ENCODE measurements at regions not wholly inside any gene's neighbourhood (a gene's known extent, or its start where the extent isn't known, plus 50 kb on each side); places are given as distances from the start of the nearest gene placed in this dataset.

DNA sequence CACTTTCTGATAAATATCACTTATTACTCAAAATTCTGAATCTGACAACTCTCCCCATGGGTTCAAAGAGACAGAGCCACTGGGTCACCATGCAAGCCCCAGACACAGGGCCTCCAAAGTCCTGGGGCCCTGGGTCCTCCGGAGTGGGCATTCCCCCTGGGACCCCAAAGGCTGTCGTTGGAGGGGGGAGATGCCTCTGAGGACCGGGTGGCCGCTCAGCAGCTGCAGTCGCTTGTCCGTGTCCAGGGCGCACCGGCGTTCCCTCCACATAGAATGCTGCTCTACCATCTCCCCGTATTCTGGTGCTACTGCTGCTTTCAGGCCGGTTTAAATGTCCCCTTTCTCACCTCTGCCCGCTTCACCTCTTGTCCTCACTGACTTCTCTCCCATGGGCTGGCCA is 246.1 kb downstream of the TEX29 start:
- TF ChIP-seq, protein P1, sequence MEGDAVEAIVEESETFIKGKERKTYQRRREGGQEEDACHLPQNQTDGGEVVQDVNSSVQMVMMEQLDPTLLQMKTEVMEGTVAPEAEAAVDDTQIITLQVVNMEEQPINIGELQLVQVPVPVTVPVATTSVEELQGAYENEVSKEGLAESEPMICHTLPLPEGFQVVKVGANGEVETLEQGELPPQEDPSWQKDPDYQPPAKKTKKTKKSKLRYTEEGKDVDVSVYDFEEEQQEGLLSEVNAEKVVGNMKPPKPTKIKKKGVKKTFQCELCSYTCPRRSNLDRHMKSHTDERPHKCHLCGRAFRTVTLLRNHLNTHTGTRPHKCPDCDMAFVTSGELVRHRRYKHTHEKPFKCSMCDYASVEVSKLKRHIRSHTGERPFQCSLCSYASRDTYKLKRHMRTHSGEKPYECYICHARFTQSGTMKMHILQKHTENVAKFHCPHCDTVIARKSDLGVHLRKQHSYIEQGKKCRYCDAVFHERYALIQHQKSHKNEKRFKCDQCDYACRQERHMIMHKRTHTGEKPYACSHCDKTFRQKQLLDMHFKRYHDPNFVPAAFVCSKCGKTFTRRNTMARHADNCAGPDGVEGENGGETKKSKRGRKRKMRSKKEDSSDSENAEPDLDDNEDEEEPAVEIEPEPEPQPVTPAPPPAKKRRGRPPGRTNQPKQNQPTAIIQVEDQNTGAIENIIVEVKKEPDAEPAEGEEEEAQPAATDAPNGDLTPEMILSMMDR (IDR thresholded peaks at IDR 0.05 in 8 of 11, conservative IDR thresholded peaks at IDR 0.05 in 3 of 11) = no peak
- TF ChIP-seq POLR2AphosphoS5 (IDR thresholded peaks at IDR 0.05) (no peak), POLR2A (IDR thresholded peaks at IDR 0.05) (no peak)
- WGBS, 5 donors = 87 to 94% (median 90%) methylated on average over 12 of the region's 12 CpGs
- Histone ChIP-seq H3K27ac (no peak overlapping the region), H3K27me3 (replicated peaks in 1 of 7) (peaks cover 0 to 23% (median 0%) of the 10 kb centered on the region in 7 donors), H3K36me3 (no peaks in the 10 kb centered on the region), H3K4me1 (no peaks in the 10 kb centered on the region), H3K9me3 (peaks cover 0 to 12% (median 4%) of the 10 kb centered on the region in 8 donors), H3K4me3 (no peak overlapping the region)
- intact Hi-C loops (cut with DNase I; ENCODE audit: low total_unique reads) = no loop called here
- peak; percentile 63 for DNase-seq

DNA sequence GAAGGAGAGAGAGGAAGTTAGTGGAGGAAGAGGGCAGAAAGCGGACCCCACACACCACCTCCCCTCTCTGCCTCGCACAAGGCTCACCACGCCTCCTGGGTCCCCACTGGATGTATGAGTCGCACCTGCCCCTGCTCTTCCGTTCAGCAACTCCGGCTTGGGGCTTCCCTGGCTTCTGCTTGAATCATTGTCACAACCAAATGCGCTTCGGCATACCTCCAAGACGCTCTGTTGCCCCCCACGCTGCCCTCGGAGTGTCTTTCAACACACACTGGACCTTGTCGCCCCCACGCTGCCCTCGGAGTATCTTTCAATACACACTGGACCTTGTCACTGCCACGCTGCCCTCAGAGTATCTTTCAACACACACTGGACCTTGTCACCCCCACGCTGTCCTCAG is 247.2 kb downstream of the TEX29 start:
- H3K4me3 ChIP-seq = no peak overlapping the region
- TF ChIP-seq, protein P1 (IDR thresholded peaks at IDR 0.05 in 8 of 11, conservative IDR thresholded peaks at IDR 0.05 in 3 of 11) = no peak
- TF ChIP-seq POLR2AphosphoS5 (IDR thresholded peaks at IDR 0.05) = no peak
- no peak for TF ChIP-seq POLR2A (IDR thresholded peaks at IDR 0.05)
- WGBS, 5 donors = 83 to 91% (median 84%) methylated on average over 16 of the region's 16 CpGs
- intact Hi-C loops (cut with DNase I; ENCODE audit: low total_unique reads) = no loop called here
- peak; percentile 61 for DNase-seq
- no peak overlapping the region for H3K27ac ChIP-seq
- no peaks in the 10 kb centered on the region for H3K4me1 ChIP-seq
- H3K9me3 ChIP-seq = peaks cover 0 to 14% (median 4%) of the 10 kb centered on the region in 8 donors
- no peaks in the 10 kb centered on the region for H3K36me3 ChIP-seq
- peaks cover 0 to 23% (median 0%) of the 10 kb centered on the region in 7 donors for H3K27me3 ChIP-seq (replicated peaks in 1 of 7)

DNA sequence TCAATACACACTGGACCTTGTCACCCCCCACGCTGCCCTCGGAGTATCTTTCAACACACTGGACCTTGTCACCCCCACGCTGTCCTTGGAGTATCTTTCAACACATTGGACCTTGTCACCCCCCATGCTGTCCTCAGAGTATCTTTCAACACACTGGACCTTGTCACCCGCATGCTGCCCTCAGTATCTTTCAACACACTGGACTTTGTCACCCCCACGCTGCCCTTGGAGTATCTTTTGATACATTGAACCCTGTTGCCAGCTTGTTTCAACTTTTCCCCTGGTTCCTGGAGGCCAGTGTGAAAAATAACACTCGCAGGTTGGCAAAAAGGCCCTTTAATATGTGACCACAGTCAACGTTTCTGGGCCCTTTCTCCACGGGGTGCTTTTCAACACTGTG is 247.8 kb downstream of the TEX29 start:
- Histone ChIP-seq H3K27me3 (replicated peaks in 1 of 7) (peaks cover 0 to 23% (median 0%) of the 10 kb centered on the region in 7 donors), H3K9me3 (peaks cover 0 to 20% (median 10%) of the 10 kb centered on the region in 8 donors), H3K36me3 (no peaks in the 10 kb centered on the region), H3K4me3 (no peak overlapping the region), H3K27ac (no peak overlapping the region), H3K4me1 (no peaks in the 10 kb centered on the region)
- intact Hi-C loops (cut with DNase I; ENCODE audit: low total_unique reads) = no loop called here
- peak; percentile 29 for DNase-seq
- TF ChIP-seq, protein P1 (IDR thresholded peaks at IDR 0.05 in 8 of 11, conservative IDR thresholded peaks at IDR 0.05 in 3 of 11) = no peak
- no peak for TF ChIP-seq POLR2A (IDR thresholded peaks at IDR 0.05)
- no peak for TF ChIP-seq POLR2AphosphoS5 (IDR thresholded peaks at IDR 0.05)
- 72 to 82% (median 75%) methylated on average over 8 of the region's 8 CpGs for WGBS, 5 donors

DNA sequence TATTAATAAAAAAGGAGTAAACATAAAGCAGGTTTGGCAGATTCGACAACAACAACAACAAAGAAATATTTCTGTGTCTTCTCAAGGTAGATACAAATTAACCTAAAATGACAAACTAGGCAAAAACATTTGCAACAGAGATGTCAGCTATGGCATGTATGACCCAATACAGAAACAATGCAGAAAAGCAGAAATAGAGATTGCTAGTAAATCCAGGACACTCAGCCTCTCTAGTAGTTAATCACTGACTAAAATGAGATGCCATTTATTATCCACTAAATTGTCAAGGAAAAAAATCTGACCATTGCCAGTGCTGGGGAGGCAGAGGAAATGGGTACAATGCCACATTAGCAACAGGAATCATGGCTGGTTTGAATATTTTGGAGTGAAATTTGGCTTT is 250.5 kb downstream of the TEX29 start:
- peaks cover 0 to 47% (median 34%) of the 10 kb centered on the region in 8 donors for H3K9me3 ChIP-seq
- 80 to 94% (median 88%) methylated on average over 1 of the region's 1 CpG for WGBS, 5 donors
- intact Hi-C loops (cut with DNase I; ENCODE audit: low total_unique reads) = no loop called here

More for the DNA sequence above, 250.5 kb downstream of the TEX29 start:
- no peaks in the 10 kb centered on the region for H3K36me3 ChIP-seq
- H3K27me3 ChIP-seq (replicated peaks in 1 of 7) = peaks cover 0 to 8% (median 0%) of the 10 kb centered on the region in 7 donors
- no peak overlapping the region for H3K27ac ChIP-seq
- TF ChIP-seq POLR2AphosphoS5 (IDR thresholded peaks at IDR 0.05) (no peak), POLR2A (IDR thresholded peaks at IDR 0.05) (no peak)
- TF ChIP-seq, protein P1 (IDR thresholded peaks at IDR 0.05 in 8 of 11, conservative IDR thresholded peaks at IDR 0.05 in 3 of 11) = no peak
- DNase-seq = no peak
- H3K4me1 ChIP-seq = no peaks in the 10 kb centered on the region
- no peak overlapping the region for H3K4me3 ChIP-seq

Data from spleen (tissue), 11 donors.